ENCODE measurements at regions not wholly inside any gene's neighbourhood (a gene's known extent, or its start where the extent isn't known, plus 50 kb on each side); places are given as distances from the start of the nearest gene placed in this dataset.

DNA sequence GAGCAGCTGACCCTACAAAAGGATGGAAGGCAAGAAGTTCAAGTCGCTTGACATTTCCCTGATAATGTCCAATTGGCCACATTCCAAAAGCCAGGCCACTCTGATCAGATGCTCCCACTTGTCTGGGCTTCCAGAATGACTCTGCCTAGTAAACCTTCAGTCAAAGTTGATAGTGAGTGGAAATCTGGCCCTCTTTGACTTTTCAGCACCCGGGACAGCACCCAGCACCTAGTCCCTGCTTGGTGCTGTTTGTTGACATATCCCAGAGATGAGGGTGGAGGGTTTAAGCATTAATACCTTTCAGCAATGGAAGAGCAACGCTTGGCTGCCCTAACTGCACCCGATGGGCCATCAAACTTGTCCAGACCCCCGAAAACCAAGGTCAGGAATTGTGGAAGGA is 131.3 kb downstream of the AIPL1 start:
- peak; percentile 89 for FAIRE-seq
- TF ChIP-seq HDAC2 (IDR thresholded peaks at IDR 0.05; ENCODE audit: borderline replicate concordance in 1 of 2, low read depth in 2 of 2, low read length in 2 of 2) (no peak), PHF8 (conservative IDR thresholded peaks at IDR 0.05; ENCODE audit: low read depth, low read length) (no peak), SP2 (IDR thresholded peaks at IDR 0.05; ENCODE audit: low read length) (no peak), RNF2 (IDR thresholded peaks at IDR 0.05; ENCODE audit: borderline replicate concordance, low read depth, low read length, missing control alignments, poor library complexity, severe bottlenecking) (no peak), SIN3A (conservative IDR thresholded peaks at IDR 0.05 in 1 of 2, IDR thresholded peaks at IDR 0.05 in 1 of 2; ENCODE audit: low read depth in 1 of 2, low read length in 2 of 2) (peak; percentile 82 to 84; a peak in 1 of 4 replicates)
- TF ChIP-seq, protein P1, sequence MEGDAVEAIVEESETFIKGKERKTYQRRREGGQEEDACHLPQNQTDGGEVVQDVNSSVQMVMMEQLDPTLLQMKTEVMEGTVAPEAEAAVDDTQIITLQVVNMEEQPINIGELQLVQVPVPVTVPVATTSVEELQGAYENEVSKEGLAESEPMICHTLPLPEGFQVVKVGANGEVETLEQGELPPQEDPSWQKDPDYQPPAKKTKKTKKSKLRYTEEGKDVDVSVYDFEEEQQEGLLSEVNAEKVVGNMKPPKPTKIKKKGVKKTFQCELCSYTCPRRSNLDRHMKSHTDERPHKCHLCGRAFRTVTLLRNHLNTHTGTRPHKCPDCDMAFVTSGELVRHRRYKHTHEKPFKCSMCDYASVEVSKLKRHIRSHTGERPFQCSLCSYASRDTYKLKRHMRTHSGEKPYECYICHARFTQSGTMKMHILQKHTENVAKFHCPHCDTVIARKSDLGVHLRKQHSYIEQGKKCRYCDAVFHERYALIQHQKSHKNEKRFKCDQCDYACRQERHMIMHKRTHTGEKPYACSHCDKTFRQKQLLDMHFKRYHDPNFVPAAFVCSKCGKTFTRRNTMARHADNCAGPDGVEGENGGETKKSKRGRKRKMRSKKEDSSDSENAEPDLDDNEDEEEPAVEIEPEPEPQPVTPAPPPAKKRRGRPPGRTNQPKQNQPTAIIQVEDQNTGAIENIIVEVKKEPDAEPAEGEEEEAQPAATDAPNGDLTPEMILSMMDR (IDR thresholded peaks at IDR 0.05; ENCODE audit: control extremely low read depth in 1 of 3, insufficient read depth in 1 of 3, low read depth in 1 of 3, low read length in 3 of 3): no peak
- Histone ChIP-seq H2AK5ac (ENCODE audit: low read depth, low read length) (no peak overlapping the region), H3K4ac (replicated peaks; ENCODE audit: insufficient read length, low read depth, low read length) (no peak overlapping the region), H3K27me3 (replicated peaks in 1 of 4; ENCODE audit: control insufficient read depth in 3 of 4, extremely low read depth in 1 of 4, insufficient read depth in 3 of 4, low read length in 3 of 4) (no peaks in the 10 kb centered on the region), H3K79me1 (ENCODE audit: low read depth, low read length) (no peaks in the 10 kb centered on the region), H2BK5ac (ENCODE audit: low read depth, low read length) (no peak overlapping the region), H3K9me3 (ENCODE audit: insufficient read depth in 2 of 2, low read depth in 1 of 2, low read length in 1 of 2) (no peaks in the 10 kb centered on the region), H3K23ac (ENCODE audit: insufficient read length) (no peak overlapping the region), H2BK20ac (ENCODE audit: low read length) (no peak overlapping the region), H3K4me2 (ENCODE audit: insufficient read depth in 1 of 2, low read depth in 2 of 2, low read length in 2 of 2) (no peak overlapping the region), H3K56ac (replicated peaks; ENCODE audit: insufficient read length, low read depth, low read length) (no peak overlapping the region), H4K91ac (replicated peaks; ENCODE audit: insufficient read length, low read length) (no peak overlapping the region), H3K4me3 (ENCODE audit: extremely low read depth in 1 of 4, insufficient read depth in 2 of 4, low read depth in 3 of 4, low read length in 4 of 4) (no peak overlapping the region), H2AFZ (ENCODE audit: low read length) (no peak overlapping the region), H3K14ac (ENCODE audit: insufficient read length) (no peak overlapping the region), H4K5ac (ENCODE audit: insufficient read length, low read depth, low read length) (no peak overlapping the region), H3K27ac (ENCODE audit: low read depth, low read length) (no peak overlapping the region), H4K20me1 (replicated peaks in 1 of 2; ENCODE audit: control insufficient read depth in 1 of 2, insufficient read depth in 2 of 2, low read length in 2 of 2) (no peaks in the 10 kb centered on the region), H3K9ac (replicated peaks in 1 of 4; ENCODE audit: extremely low read depth in 1 of 4, low read depth in 3 of 4, low read length in 3 of 4) (no peak overlapping the region), H2BK12ac (ENCODE audit: low read depth, low read length) (no peak overlapping the region), H2BK120ac (replicated peaks; ENCODE audit: low read depth, low read length) (no peak overlapping the region), H2BK15ac (ENCODE audit: low read length) (no peak overlapping the region), H3K23me2 (ENCODE audit: low read depth, low read length) (no peaks in the 10 kb centered on the region; the same call in 1 of the 2 replicates), H3K4me1 (replicated peaks in 1 of 4; ENCODE audit: control insufficient read depth in 3 of 4, insufficient read depth in 4 of 4, low read length in 3 of 4) (no peaks in the 10 kb centered on the region; a peak in 1 of 7 replicates), H3K36me3 (ENCODE audit: control insufficient read depth in 2 of 4, insufficient read depth in 4 of 4, low read length in 3 of 4) (no peaks in the 10 kb centered on the region), H3K79me2 (ENCODE audit: control insufficient read depth in 1 of 2, insufficient read depth in 2 of 2, low read length in 2 of 2) (no peaks in the 10 kb centered on the region), H3K18ac (ENCODE audit: extremely low read depth, low read length) (no peak overlapping the region), H4K8ac (ENCODE audit: extremely low read depth, insufficient read depth, low read length) (no peak overlapping the region)
- POLR2A ChIA-PET (ENCODE audit: partially characterized antibody): no interaction called here
- peak in 1 of 2 experiments; percentile 73 for DNase-seq (ENCODE audit: low read depth in 1 of 2, low spot score in 2 of 2)
- 24% methylated on average over 5 of the region's 5 CpGs; no CpG with 5 or more reads in 1 of the 2 experiments for WGBS, 2 experiments (ENCODE audit: extremely low coverage in 1 of 2, insufficient coverage in 1 of 2, insufficient read length in 1 of 2, insufficient replicate concordance in 2 of 2, low coverage in 1 of 2, low lambda C conversion rate in 2 of 2, missing lambda C conversion rate in 1 of 2)
- CTCF ChIA-PET (ENCODE audit: partially characterized antibody): no interaction called here

All from H1 (cell line).